ENCODE measurements at regions not wholly inside any gene's neighbourhood (a gene's known extent, or its start where the extent isn't known, plus 50 kb on each side); places are given as distances from the start of the nearest gene placed in this dataset.

GRCh38 chr5:58281189-58281588, 178.7 kb downstream of the PLK2 start:
- Histone ChIP-seq H3K36me3 (ENCODE audit: insufficient read depth, low read length) (no peaks in the 10 kb centered on the region), H2AFZ (ENCODE audit: low read length) (no peak overlapping the region), H3F3A (ENCODE audit: insufficient read depth, low read length) (no peaks in the 10 kb centered on the region), H4K20me1 (ENCODE audit: insufficient read depth, low read length) (no peaks in the 10 kb centered on the region), H3K4me1 (ENCODE audit: insufficient read depth, low read length, severe bottlenecking) (no peaks in the 10 kb centered on the region), H3K27me3 (ENCODE audit: insufficient read depth, low read length) (no peaks in the 10 kb centered on the region), H3K9ac (ENCODE audit: low read length) (no peak overlapping the region), H3K4me3 (ENCODE audit: low read depth, low read length, poor library complexity, severe bottlenecking) (no peak overlapping the region), H3K79me2 (ENCODE audit: insufficient read depth, low read length) (no peaks in the 10 kb centered on the region), H3K4me2 (ENCODE audit: low read length) (no peak overlapping the region), H3K27ac (ENCODE audit: low read depth, low read length, poor library complexity, severe bottlenecking) (no peak overlapping the region), H3K9me3 (ENCODE audit: low read length) (no peaks in the 10 kb centered on the region), H3K9me2 (ENCODE audit: low read depth, low read length) (no peaks in the 10 kb centered on the region)
- TF ChIP-seq EZH2 (IDR thresholded peaks at IDR 0.05; ENCODE audit: borderline replicate concordance, low read length), result no peak

GRCh38 chr5:58279259-58279658, 180.6 kb downstream of the PLK2 start:
- H3K79me2 ChIP-seq (ENCODE audit: insufficient read depth, low read length), result no peaks in the 10 kb centered on the region
- no peak overlapping the region for H3K9ac ChIP-seq (ENCODE audit: low read length)
- no peaks in the 10 kb centered on the region for H3K27me3 ChIP-seq (ENCODE audit: insufficient read depth, low read length)
- no peak overlapping the region for H2AFZ ChIP-seq (ENCODE audit: low read length)
- no peak overlapping the region for H3K27ac ChIP-seq (ENCODE audit: low read depth, low read length, poor library complexity, severe bottlenecking)
- H3K9me3 ChIP-seq (ENCODE audit: low read length), result no peaks in the 10 kb centered on the region
- no peaks in the 10 kb centered on the region for H3K9me2 ChIP-seq (ENCODE audit: low read depth, low read length)
- H3K4me3 ChIP-seq (ENCODE audit: low read depth, low read length, poor library complexity, severe bottlenecking), result no peak overlapping the region
- H3K36me3 ChIP-seq (ENCODE audit: insufficient read depth, low read length), result no peaks in the 10 kb centered on the region
- no peak overlapping the region for H3K4me2 ChIP-seq (ENCODE audit: low read length)
- no peaks in the 10 kb centered on the region for H3F3A ChIP-seq (ENCODE audit: insufficient read depth, low read length)
- no peaks in the 10 kb centered on the region for H4K20me1 ChIP-seq (ENCODE audit: insufficient read depth, low read length)
- TF ChIP-seq EZH2 (IDR thresholded peaks at IDR 0.05; ENCODE audit: borderline replicate concordance, low read length), result no peak
- TF ChIP-seq, protein P1, sequence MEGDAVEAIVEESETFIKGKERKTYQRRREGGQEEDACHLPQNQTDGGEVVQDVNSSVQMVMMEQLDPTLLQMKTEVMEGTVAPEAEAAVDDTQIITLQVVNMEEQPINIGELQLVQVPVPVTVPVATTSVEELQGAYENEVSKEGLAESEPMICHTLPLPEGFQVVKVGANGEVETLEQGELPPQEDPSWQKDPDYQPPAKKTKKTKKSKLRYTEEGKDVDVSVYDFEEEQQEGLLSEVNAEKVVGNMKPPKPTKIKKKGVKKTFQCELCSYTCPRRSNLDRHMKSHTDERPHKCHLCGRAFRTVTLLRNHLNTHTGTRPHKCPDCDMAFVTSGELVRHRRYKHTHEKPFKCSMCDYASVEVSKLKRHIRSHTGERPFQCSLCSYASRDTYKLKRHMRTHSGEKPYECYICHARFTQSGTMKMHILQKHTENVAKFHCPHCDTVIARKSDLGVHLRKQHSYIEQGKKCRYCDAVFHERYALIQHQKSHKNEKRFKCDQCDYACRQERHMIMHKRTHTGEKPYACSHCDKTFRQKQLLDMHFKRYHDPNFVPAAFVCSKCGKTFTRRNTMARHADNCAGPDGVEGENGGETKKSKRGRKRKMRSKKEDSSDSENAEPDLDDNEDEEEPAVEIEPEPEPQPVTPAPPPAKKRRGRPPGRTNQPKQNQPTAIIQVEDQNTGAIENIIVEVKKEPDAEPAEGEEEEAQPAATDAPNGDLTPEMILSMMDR (IDR thresholded peaks at IDR 0.05; ENCODE audit: low read length), result no peak
- no peaks in the 10 kb centered on the region for H3K4me1 ChIP-seq (ENCODE audit: insufficient read depth, low read length, severe bottlenecking)

GRCh38 chr5:58276431-58276830, 183.5 kb downstream of the PLK2 start:
- H3K9me2 ChIP-seq (ENCODE audit: low read depth, low read length), result no peaks in the 10 kb centered on the region
- no peaks in the 10 kb centered on the region for H3K36me3 ChIP-seq (ENCODE audit: insufficient read depth, low read length)
- no peak overlapping the region for H2AFZ ChIP-seq (ENCODE audit: low read length)
- no peak overlapping the region for H3K4me2 ChIP-seq (ENCODE audit: low read length)
- no peaks in the 10 kb centered on the region for H3F3A ChIP-seq (ENCODE audit: insufficient read depth, low read length)
- H3K79me2 ChIP-seq (ENCODE audit: insufficient read depth, low read length), result no peaks in the 10 kb centered on the region
- no peak overlapping the region for H3K27ac ChIP-seq (ENCODE audit: low read depth, low read length, poor library complexity, severe bottlenecking)
- H3K4me1 ChIP-seq (ENCODE audit: insufficient read depth, low read length, severe bottlenecking), result no peaks in the 10 kb centered on the region
- no peaks in the 10 kb centered on the region for H3K27me3 ChIP-seq (ENCODE audit: insufficient read depth, low read length)
- no peaks in the 10 kb centered on the region for H3K9me3 ChIP-seq (ENCODE audit: low read length)
- no peak for TF ChIP-seq EZH2 (IDR thresholded peaks at IDR 0.05; ENCODE audit: borderline replicate concordance, low read length)
- TF ChIP-seq, protein P1 (IDR thresholded peaks at IDR 0.05; ENCODE audit: low read length), result no peak
- no peak overlapping the region for H3K4me3 ChIP-seq (ENCODE audit: low read depth, low read length, poor library complexity, severe bottlenecking)
- no peaks in the 10 kb centered on the region for H4K20me1 ChIP-seq (ENCODE audit: insufficient read depth, low read length)
- H3K9ac ChIP-seq (ENCODE audit: low read length), result no peak overlapping the region

- Histone ChIP-seq H3K36me3 (ENCODE audit: insufficient read depth, low read length) (no peaks in the 10 kb centered on the region), H3K27me3 (ENCODE audit: insufficient read depth, low read length) (no peaks in the 10 kb centered on the region), H3F3A (ENCODE audit: insufficient read depth, low read length) (no peaks in the 10 kb centered on the region), H4K20me1 (ENCODE audit: insufficient read depth, low read length) (no peaks in the 10 kb centered on the region), H3K9me2 (ENCODE audit: low read depth, low read length) (no peaks in the 10 kb centered on the region), H3K4me1 (ENCODE audit: insufficient read depth, low read length, severe bottlenecking) (no peaks in the 10 kb centered on the region), H2AFZ (ENCODE audit: low read length) (no peak overlapping the region), H3K9ac (ENCODE audit: low read length) (no peak overlapping the region), H3K9me3 (ENCODE audit: low read length) (no peaks in the 10 kb centered on the region), H3K27ac (ENCODE audit: low read depth, low read length, poor library complexity, severe bottlenecking) (no peak overlapping the region), H3K4me3 (ENCODE audit: low read depth, low read length, poor library complexity, severe bottlenecking) (no peak overlapping the region), H3K4me2 (ENCODE audit: low read length) (no peak overlapping the region), H3K79me2 (ENCODE audit: insufficient read depth, low read length) (no peaks in the 10 kb centered on the region)
- TF ChIP-seq EZH2 (IDR thresholded peaks at IDR 0.05; ENCODE audit: borderline replicate concordance, low read length), result no peak
- TF ChIP-seq, protein P1 (IDR thresholded peaks at IDR 0.05; ENCODE audit: low read length), result no peak
Measured at GRCh38 chr5:58275516-58275915, 184.4 kb downstream of the PLK2 start.
